Testis (tissue), 2 donors: ENCODE measurements at regions not wholly inside any gene's neighbourhood (a gene's known extent, or its start where the extent isn't known, plus 50 kb on each side); places are given as distances from the start of the nearest gene placed in this dataset.

Experiments
- CTCF ChIP-seq, 3 experiments: fragments of 450-650 bp in 2 of 3; fragments of 200-600 bp in 1 of 3; sonication (generic) in 1 of 3; IDR thresholded peaks; one replicate each; pipeline ENCODE4 v1.5.1; 2016 to 2019; ENCODE audit warnings: antibody characterized with exemption in 3 of 3, mild to moderate bottlenecking in 2 of 3, moderate library complexity in 1 of 3
- POLR2A ChIP-seq: fragments of 450-650 bp; IDR thresholded peaks from one replicate; pipeline ENCODE4 v1.6.1; 2017; ENCODE audit warnings: antibody characterized with exemption, mild to moderate bottlenecking, moderate library complexity

DNA sequence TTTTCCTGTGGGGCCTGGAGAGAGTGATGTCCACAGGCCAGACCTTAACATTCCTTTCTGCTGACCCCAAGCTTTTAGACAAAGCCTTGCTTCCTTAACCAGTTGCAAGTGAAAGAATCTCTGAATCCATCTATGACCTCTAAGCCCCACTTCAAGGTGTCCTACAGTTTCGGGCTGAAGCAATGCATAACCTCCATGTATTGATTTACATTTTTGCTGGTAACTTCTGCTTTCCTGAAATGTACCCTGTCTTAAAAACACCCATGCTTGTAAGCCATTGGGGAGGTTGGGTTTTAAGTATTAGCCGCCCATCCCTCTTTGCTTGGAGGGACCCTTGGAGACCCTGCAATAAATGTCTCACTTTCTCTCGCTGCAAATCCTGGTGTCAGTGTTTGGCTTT, 190.6 kb downstream of the VRK1 start:
- TF ChIP-seq POLR2A (no peak), CTCF (IDR thresholded peaks at IDR 0.05) (no peak)
